ENCODE measurements at regions not wholly inside any gene's neighbourhood (a gene's known extent, or its start where the extent isn't known, plus 50 kb on each side); places are given as distances from the start of the nearest gene placed in this dataset.

DNA sequence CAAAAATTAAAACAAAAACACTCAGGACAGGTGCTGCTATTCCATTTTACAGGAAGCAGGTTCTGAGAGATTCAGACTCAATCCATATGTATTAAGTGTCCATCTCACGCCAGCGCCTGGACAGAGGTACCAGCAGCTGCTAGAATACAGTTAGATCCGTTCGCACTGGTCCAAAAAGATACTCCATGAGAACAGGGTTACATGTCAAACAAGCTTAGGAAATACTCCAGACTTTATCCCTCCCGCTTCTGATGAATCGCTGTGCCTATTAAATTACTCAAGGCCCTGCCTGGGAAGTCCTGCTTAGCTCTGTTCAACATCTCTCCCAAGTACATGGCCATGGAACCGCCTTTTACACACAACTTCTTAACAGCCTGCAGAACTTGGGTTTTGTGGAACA lies 50.2 kb upstream of the SLC35C1 start:
- no peak for DNase-seq
- Mint-ChIP-seq H3K27me3 (ENCODE audit: unreplicated experiment) (peaks cover 13% of the 10 kb centered on the region), H3K9me3 (ENCODE audit: unreplicated experiment) (peaks cover 4% of the 10 kb centered on the region), H3K27ac (ENCODE audit: unreplicated experiment) (no peak overlapping the region), H3K36me3 (ENCODE audit: unreplicated experiment) (no peaks in the 10 kb centered on the region), H3K4me3 (ENCODE audit: unreplicated experiment) (no peak overlapping the region), H3K4me1 (ENCODE audit: low read depth, unreplicated experiment) (peaks cover 22% of the 10 kb centered on the region)
- TF ChIP-seq CTCF (IDR thresholded peaks at IDR 0.05; ENCODE audit: partially characterized antibody, unreplicated experiment): no peak

GRCh38 chr11:45754261-45754709 lies 50.7 kb upstream of the SLC35C1 start:
- DNase-seq: no peak
- no peak for TF ChIP-seq CTCF (IDR thresholded peaks at IDR 0.05; ENCODE audit: partially characterized antibody, unreplicated experiment)
- H3K4me3 Mint-ChIP-seq (ENCODE audit: unreplicated experiment): no peak overlapping the region
- H3K9me3 Mint-ChIP-seq (ENCODE audit: unreplicated experiment): peaks cover 4% of the 10 kb centered on the region
- H3K4me1 Mint-ChIP-seq (ENCODE audit: low read depth, unreplicated experiment): peaks cover 22% of the 10 kb centered on the region
- peaks cover under 1% of the 10 kb centered on the region for H3K36me3 Mint-ChIP-seq (ENCODE audit: unreplicated experiment)
- H3K27ac Mint-ChIP-seq (ENCODE audit: unreplicated experiment): no peak overlapping the region
- peaks cover 13% of the 10 kb centered on the region for H3K27me3 Mint-ChIP-seq (ENCODE audit: unreplicated experiment)

GRCh38 chr11:45752106-45752505 lies 52.8 kb upstream of the SLC35C1 start:
- no peak for DNase-seq
- peaks cover 21% of the 10 kb centered on the region for H3K4me1 Mint-ChIP-seq (ENCODE audit: low read depth, unreplicated experiment)
- no peak for TF ChIP-seq CTCF (IDR thresholded peaks at IDR 0.05; ENCODE audit: partially characterized antibody, unreplicated experiment)
- H3K27me3 Mint-ChIP-seq (ENCODE audit: unreplicated experiment): peaks cover 7% of the 10 kb centered on the region
- H3K9me3 Mint-ChIP-seq (ENCODE audit: unreplicated experiment): peaks cover 1% of the 10 kb centered on the region
- H3K4me3 Mint-ChIP-seq (ENCODE audit: unreplicated experiment): peak overlapping the region; percentile 50
- peaks cover 5% of the 10 kb centered on the region for H3K36me3 Mint-ChIP-seq (ENCODE audit: unreplicated experiment)
- peak overlapping the region; percentile 75 for H3K27ac Mint-ChIP-seq (ENCODE audit: unreplicated experiment)

DNA sequence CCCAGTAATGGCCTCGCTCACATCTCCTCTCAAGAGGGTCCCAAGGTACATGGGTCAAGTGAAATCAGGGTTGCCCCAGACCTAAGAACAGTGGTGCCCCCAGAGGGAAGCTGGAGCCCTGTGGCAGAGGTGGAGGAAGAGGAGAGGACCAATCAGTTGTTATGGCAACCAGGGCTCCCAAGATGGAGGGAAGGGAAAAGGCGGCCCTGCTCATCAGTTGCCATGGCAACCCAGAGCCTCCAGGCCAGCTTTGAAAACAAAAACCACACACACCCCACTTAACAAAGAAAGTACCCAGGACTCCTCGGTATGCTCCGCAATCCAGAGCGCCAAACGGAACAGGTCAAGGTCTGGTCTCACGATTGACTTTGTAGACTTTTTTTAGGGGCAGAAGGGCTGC lies 53.5 kb upstream of the SLC35C1 start:
- H3K36me3 Mint-ChIP-seq (ENCODE audit: unreplicated experiment): peaks cover 5% of the 10 kb centered on the region
- H3K9me3 Mint-ChIP-seq (ENCODE audit: unreplicated experiment): peaks cover 1% of the 10 kb centered on the region
- DNase-seq: peak; percentile 59
- H3K27ac Mint-ChIP-seq (ENCODE audit: unreplicated experiment): peak overlapping the region; percentile 78
- peaks cover 6% of the 10 kb centered on the region for H3K27me3 Mint-ChIP-seq (ENCODE audit: unreplicated experiment)
- H3K4me1 Mint-ChIP-seq (ENCODE audit: low read depth, unreplicated experiment): peaks cover 18% of the 10 kb centered on the region
- H3K4me3 Mint-ChIP-seq (ENCODE audit: unreplicated experiment): peak overlapping the region; percentile 69
- TF ChIP-seq CTCF (IDR thresholded peaks at IDR 0.05; ENCODE audit: partially characterized antibody, unreplicated experiment): no peak

DNA sequence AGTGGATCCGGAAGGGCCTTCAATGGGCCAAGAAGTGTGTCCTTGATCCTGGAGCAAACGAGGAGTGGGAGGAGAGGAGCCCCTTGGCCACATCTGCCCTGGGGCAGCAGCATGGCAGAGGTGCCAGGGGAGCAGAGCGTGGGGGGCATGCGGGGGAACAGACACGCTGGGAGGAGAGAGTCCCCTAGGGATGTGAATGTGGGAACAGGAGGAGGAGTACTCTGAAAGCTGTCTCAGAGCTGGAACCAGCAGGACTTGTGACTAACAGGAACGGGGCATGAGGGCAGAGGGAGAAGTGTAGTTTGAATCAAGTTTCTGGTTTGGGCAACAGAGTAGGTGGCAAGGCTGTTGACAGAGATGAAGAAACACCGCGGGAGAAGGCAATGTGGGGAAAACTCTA lies 54.5 kb upstream of the SLC35C1 start:
- H3K36me3 Mint-ChIP-seq (ENCODE audit: unreplicated experiment): peaks cover 5% of the 10 kb centered on the region
- DNase-seq: no peak

More for the DNA sequence above, 54.5 kb upstream of the SLC35C1 start:
- Mint-ChIP-seq H3K27me3 (ENCODE audit: unreplicated experiment) (peaks cover 6% of the 10 kb centered on the region), H3K27ac (ENCODE audit: unreplicated experiment) (no peak overlapping the region), H3K9me3 (ENCODE audit: unreplicated experiment) (peaks cover 1% of the 10 kb centered on the region), H3K4me1 (ENCODE audit: low read depth, unreplicated experiment) (peaks cover 18% of the 10 kb centered on the region), H3K4me3 (ENCODE audit: unreplicated experiment) (no peak overlapping the region)
- no peak for TF ChIP-seq CTCF (IDR thresholded peaks at IDR 0.05; ENCODE audit: partially characterized antibody, unreplicated experiment)
